ENCODE measurements at regions not wholly inside any gene's neighbourhood (a gene's known extent, or its start where the extent isn't known, plus 50 kb on each side); places are given as distances from the start of the nearest gene placed in this dataset.

GRCh38 chr2:58484629-58485028 is 243.5 kb upstream of the FANCL start:
- H3K79me2 ChIP-seq (ENCODE audit: insufficient read depth, low read length) = no peaks in the 10 kb centered on the region
- H3K4me3 ChIP-seq (ENCODE audit: insufficient read depth, low read length) = no peak overlapping the region
- H3K36me3 ChIP-seq (ENCODE audit: insufficient read depth, low read length) = no peaks in the 10 kb centered on the region
- H2AFZ ChIP-seq (ENCODE audit: low read length) = no peak overlapping the region
- H3K27ac ChIP-seq (ENCODE audit: low read depth, low read length) = no peak overlapping the region
- DNase-seq (ENCODE audit: insufficient read length, low spot score, missing footprints) = peak; percentile 11
- H3K4me2 ChIP-seq (ENCODE audit: insufficient read depth, low read length) = no peak overlapping the region
- no peak for TF ChIP-seq CTCF (IDR thresholded peaks at IDR 0.05; ENCODE audit: extremely low read depth, low read depth, low read length)
- H3K4me1 ChIP-seq (ENCODE audit: insufficient read depth, low read length) = no peaks in the 10 kb centered on the region
- H4K20me1 ChIP-seq (ENCODE audit: insufficient read depth, low read length) = no peaks in the 10 kb centered on the region
- H3K27me3 ChIP-seq (ENCODE audit: insufficient read depth, low read length) = no peaks in the 10 kb centered on the region
- H3K9me3 ChIP-seq (ENCODE audit: low read depth, low read length) = no peaks in the 10 kb centered on the region

GRCh38 chr2:58484221-58484620 is 243.1 kb upstream of the FANCL start:
- TF ChIP-seq CTCF (IDR thresholded peaks at IDR 0.05; ENCODE audit: extremely low read depth, low read depth, low read length) = no peak
- no peaks in the 10 kb centered on the region for H3K9me3 ChIP-seq (ENCODE audit: low read depth, low read length)
- H3K4me1 ChIP-seq (ENCODE audit: insufficient read depth, low read length) = no peaks in the 10 kb centered on the region
- H2AFZ ChIP-seq (ENCODE audit: low read length) = no peak overlapping the region
- H3K27me3 ChIP-seq (ENCODE audit: insufficient read depth, low read length) = no peaks in the 10 kb centered on the region
- H3K27ac ChIP-seq (ENCODE audit: low read depth, low read length) = no peak overlapping the region
- H3K4me3 ChIP-seq (ENCODE audit: insufficient read depth, low read length) = no peak overlapping the region
- H4K20me1 ChIP-seq (ENCODE audit: insufficient read depth, low read length) = no peaks in the 10 kb centered on the region
- no peaks in the 10 kb centered on the region for H3K36me3 ChIP-seq (ENCODE audit: insufficient read depth, low read length)
- no peak for DNase-seq (ENCODE audit: insufficient read length, low spot score, missing footprints)
- no peaks in the 10 kb centered on the region for H3K79me2 ChIP-seq (ENCODE audit: insufficient read depth, low read length)
- no peak overlapping the region for H3K4me2 ChIP-seq (ENCODE audit: insufficient read depth, low read length)

DNA sequence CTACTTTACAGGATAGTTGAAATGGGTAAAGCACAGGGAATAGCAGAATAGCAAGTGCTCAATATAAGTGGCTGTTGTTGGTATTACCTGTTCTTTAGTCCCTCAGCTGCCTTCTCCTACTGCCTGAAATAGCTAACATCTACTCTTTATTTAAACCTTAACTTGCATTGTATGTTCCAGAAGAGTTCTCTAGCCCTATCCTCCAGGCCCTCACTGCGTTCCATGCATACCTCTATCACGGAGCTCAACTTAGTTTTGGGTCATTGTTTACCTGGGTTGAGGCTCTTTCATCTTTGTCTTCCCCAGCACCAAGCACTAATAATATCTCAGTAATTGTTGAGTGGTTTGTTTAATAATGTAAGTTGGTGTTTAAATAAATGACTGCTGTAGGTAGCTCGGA is 242.2 kb upstream of the FANCL start:
- Histone ChIP-seq H3K4me2 (ENCODE audit: insufficient read depth, low read length) (no peak overlapping the region), H3K4me3 (ENCODE audit: insufficient read depth, low read length) (no peak overlapping the region), H4K20me1 (ENCODE audit: insufficient read depth, low read length) (no peaks in the 10 kb centered on the region), H3K27me3 (ENCODE audit: insufficient read depth, low read length) (no peaks in the 10 kb centered on the region), H3K4me1 (ENCODE audit: insufficient read depth, low read length) (no peaks in the 10 kb centered on the region), H3K9me3 (ENCODE audit: low read depth, low read length) (no peaks in the 10 kb centered on the region), H2AFZ (ENCODE audit: low read length) (no peak overlapping the region), H3K27ac (ENCODE audit: low read depth, low read length) (no peak overlapping the region), H3K36me3 (ENCODE audit: insufficient read depth, low read length) (no peaks in the 10 kb centered on the region), H3K79me2 (ENCODE audit: insufficient read depth, low read length) (no peaks in the 10 kb centered on the region)
- TF ChIP-seq CTCF (IDR thresholded peaks at IDR 0.05; ENCODE audit: extremely low read depth, low read depth, low read length) = no peak
- no peak for DNase-seq (ENCODE audit: insufficient read length, low spot score, missing footprints)

- no peak overlapping the region for H2AFZ ChIP-seq (ENCODE audit: low read length)
- no peak overlapping the region for H3K4me2 ChIP-seq (ENCODE audit: insufficient read depth, low read length)
- no peaks in the 10 kb centered on the region for H3K9me3 ChIP-seq (ENCODE audit: low read depth, low read length)
- H3K79me2 ChIP-seq (ENCODE audit: insufficient read depth, low read length) = no peaks in the 10 kb centered on the region
- no peak for DNase-seq (ENCODE audit: insufficient read length, low spot score, missing footprints)
- no peak for TF ChIP-seq CTCF (IDR thresholded peaks at IDR 0.05; ENCODE audit: extremely low read depth, low read depth, low read length)
- H4K20me1 ChIP-seq (ENCODE audit: insufficient read depth, low read length) = no peaks in the 10 kb centered on the region
- H3K27me3 ChIP-seq (ENCODE audit: insufficient read depth, low read length) = no peaks in the 10 kb centered on the region
- no peaks in the 10 kb centered on the region for H3K4me1 ChIP-seq (ENCODE audit: insufficient read depth, low read length)
- H3K36me3 ChIP-seq (ENCODE audit: insufficient read depth, low read length) = no peaks in the 10 kb centered on the region
- H3K27ac ChIP-seq (ENCODE audit: low read depth, low read length) = no peak overlapping the region
- H3K4me3 ChIP-seq (ENCODE audit: insufficient read depth, low read length) = no peak overlapping the region
Observed at GRCh38 chr2:58481670-58482069, 240.5 kb upstream of the FANCL start.

Measured in osteoblast (primary cell).